ENCODE measurements at regions not wholly inside any gene's neighbourhood (a gene's known extent, or its start where the extent isn't known, plus 50 kb on each side); places are given as distances from the start of the nearest gene placed in this dataset.

DNA sequence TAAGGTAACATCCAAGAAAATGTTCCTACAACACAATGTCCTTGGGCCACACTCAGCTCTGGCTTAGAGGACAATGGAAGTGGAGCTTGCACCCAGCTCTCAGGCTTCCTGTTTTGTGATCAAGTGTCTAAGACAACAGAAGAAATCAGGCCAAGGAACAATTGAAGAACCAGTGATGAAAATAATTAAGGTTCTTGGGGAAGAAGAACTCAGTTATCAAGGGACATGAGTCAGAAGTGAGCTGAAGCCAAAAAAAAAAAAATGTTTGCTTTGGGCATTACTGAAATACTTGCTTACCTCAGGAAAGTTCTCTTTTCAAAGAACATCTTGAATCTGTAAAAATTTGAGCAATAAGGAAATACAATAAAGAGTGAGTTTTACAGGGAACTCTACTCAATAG lies 299.0 kb downstream of the FBXO15 start:
- DNase-seq: no peak

DNA sequence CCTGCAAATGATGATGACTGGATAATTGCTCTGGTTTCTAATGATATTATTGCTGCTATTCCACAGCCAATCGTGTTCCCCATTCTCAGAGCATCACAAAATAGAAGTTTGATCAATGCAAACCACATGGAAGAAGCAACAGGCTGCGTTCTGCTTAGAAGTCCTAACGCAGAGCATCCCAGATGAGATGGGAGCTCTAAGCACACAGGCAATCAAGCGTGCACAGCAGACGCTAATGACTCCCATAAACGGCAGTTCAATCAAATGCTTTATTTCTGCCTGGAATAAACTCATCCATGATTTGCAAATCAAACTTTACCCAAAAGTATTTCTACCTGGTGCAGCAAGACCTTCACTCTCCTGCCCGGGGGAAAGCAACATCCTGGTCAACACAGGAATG lies 304.2 kb downstream of the FBXO15 start:
- DNase-seq: no peak

DNA sequence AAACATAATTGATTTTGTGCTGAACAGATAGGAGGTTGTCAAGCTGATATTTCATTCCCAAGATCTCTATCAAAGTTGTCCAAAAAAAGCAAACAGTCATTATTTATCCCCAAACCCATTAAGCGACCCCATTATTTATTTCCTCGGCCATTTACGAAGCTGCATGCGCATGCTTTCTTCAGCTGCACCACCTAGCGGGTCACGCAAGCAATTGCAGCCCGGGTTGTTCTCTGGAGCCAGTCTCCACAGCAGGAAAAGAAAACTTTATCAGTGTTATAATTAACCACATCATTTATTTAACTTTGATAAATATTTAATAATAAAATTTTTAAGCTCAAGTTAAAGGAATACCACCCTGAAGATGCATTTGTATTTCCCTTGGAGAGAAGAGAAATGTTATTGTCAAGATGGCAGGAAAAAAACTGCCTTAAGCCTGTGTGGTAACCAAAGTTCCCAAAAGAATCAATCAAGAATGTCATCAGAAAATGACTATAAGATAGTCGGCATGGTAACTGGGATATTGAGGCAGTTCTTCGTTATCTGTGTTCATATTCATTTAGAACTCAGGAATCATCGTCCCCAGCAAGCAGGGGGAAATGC lies 304.7 kb downstream of the FBXO15 start:
- DNase-seq: peak; percentile 45

DNA sequence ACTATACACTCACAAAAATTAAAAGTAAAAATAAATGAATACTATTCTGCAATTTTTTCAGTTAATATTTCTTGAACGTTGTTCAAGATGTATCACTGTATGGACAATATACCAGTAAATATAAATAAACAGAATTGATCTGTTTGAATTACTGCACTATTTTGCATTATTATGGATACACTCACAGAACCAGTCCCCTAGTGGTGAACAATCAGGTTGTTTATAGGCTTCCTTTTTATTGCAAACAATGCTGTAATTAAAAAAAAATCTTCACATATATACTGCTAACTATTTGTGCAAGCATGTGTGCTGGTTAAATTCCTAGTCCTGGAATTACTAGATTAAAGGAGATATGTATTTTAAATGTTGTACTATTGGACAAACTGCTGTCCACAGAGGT lies 306.0 kb downstream of the FBXO15 start:
- no peak for DNase-seq

DNA sequence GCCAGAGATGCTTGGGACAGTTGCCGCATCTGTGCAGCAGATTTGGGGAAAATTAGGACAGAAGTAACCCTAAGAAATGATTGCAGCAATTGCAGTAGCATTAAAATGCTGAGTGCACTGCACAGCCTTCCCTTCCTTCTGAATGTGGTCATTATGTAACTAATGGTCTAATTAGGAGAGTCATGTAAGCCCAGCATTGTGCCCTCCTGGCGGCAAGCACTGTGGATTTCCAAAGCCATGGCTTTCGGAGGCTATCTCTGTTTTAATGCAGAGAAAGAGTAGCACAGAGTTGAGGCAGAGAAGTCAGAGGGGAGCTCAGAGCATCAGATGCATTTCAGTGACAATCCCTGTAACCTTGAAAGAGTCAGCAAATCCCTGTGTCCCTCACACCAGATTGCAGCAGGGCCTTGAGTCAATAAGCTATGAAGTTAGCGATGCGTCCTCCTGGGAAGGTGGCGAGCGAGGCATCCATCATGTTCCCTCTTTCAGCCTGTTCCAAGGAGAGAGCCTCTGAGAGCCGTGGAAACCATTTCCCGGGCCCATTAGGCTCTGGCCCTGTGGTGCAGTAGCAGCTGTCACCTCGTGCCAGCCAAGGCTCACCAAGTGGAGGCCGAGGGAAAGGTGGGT lies 307.2 kb downstream of the FBXO15 start:
- DNase-seq: no peak

DNA sequence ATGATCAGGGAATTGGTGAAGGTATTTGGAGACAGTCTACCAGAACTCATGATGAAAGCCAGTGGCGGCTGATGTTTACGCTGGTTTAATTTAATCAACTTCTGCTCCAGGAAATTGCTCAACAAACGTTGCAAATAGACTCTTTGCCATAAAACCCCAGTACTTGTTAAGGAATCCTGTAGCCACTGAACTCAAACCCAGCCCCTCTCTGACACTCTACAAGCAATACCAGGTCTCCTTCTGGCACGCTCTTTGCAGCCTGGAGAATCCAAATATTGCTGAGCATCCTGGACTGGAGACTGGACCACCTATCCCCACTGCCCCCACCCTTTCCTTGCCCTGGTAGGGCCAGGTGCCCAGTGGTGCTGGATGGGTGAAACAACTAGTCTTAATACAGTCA lies 308.2 kb downstream of the FBXO15 start:
- DNase-seq: no peak

DNA sequence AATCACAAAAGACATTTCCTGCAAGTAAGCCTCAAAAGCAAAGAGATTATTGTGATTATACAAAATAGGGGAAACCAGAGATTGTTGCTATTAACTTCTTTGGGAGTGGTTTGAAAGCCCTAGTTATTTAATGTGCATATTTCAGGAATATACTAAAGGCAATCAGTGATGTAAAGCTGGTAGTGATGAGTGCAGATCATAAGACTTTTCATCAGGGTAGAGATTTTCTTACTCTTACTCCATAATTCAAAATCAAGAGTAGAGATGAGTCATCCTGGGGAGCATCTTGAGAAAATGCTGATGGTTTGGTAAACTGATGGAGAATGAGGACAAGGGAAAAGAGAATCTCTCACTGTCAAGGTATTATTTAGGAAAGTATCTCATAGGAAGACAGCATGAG lies 309.5 kb downstream of the FBXO15 start:
- no peak for DNase-seq

DNA sequence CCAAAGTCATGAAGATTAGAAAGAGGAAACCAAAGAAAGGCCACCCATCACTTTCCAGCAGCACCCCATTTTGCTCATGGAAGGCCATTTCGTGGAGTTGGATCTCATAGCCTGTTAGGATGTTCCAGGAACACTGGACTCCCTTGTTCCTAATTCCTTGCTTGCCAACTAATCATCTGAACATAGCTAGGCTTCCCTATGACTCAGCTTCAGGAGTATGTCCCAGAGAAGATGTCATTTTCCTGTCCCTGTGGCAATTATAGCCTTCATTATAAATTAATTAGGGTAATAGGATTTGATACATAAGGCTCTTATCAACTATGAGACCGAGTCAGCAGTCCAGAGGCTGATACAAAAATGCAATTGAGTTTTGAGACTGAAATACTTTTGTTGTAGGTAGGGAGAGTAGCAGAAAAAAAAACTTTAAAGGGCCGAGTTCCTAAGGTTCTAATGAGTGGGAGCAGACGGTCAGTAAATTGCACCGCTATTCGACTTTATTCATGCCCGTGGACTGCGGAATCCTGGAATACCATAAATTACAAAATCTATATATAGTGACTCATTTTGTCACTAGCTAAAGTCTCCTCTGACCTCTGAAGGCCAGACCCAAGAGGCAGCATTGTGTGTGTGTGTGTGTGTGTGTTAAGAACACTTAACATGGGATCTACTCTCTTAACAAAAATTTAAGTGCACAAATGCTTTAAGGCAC lies 311.8 kb downstream of the FBXO15 start:
- DNase-seq: no peak

DNA sequence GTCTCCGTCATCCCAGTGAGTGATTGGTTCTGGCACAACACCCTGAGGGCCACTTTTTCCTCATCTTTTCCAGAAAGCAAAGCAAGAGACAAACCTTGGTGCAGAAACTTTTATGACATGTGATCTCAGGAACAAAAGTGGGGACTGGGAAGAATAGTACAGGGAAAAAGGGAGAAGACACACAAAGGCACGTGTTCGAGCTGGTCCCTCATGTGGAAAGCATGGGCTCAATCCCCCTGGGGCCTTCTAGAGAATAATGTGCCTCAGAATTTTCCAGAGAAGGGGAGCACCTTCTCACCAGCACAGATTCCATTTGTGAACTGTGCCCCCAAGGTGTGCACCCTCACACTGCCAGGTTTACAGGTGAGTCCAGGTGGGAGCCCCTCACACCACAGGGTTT lies 312.6 kb downstream of the FBXO15 start:
- DNase-seq: no peak

DNA sequence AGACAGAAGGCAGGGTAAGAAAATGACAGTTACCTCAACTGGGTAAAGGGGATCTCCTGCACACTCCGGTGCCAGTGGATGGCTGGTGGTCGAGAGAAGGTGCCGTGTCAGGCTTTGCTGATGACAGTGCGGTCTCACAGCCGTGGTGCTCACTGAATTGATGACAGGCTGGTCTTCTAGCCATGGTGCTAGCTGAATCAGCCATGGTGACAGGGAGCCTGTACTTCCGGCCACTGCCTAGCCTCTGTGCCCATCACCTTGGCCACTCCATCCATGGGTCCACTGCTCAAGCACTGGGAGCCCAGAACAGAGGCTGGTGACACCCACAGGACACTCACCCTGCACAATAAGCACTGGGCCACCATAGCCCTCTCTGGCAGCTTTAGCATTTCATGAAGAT lies 315.9 kb downstream of the FBXO15 start:
- no peak for DNase-seq

DNA sequence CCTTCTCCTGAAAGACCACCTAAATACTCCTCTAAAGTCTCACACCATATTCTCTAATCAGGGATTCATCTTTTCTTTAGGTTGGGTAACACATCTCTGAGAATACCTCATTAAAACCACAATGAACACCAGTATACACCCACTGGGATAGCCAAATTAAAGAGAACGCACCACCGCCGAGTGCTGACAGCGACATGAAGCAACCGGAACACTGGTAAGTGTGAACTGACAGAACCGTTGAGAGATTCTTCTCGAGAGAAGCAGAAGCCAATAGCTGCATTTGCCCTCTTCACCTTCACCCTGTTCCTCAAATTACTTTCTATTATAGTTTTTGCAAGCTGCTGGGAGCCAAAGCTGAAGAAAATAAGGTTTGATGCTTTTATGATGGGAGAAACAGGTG lies 318.5 kb downstream of the FBXO15 start:
- no peak for DNase-seq

DNA sequence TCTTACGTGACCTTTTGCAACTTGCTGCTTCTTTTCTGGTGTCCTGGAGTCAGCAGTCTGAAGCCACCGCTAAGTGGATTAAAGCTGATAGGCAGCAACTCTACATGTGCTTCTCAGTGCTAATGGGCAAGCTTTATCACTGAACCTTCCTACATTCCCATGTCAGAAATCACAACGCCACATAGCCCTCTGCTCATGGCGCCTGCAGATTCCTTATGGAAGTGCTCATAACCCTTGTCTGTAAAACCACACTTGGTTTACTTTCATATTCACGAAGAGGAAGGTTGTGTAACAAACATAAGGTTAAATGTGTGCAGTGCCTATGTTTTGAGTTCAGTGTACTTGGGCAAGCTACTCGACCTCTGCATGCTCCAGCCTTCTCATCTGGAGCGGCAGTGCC lies 319.8 kb downstream of the FBXO15 start:
- no peak for DNase-seq

DNA sequence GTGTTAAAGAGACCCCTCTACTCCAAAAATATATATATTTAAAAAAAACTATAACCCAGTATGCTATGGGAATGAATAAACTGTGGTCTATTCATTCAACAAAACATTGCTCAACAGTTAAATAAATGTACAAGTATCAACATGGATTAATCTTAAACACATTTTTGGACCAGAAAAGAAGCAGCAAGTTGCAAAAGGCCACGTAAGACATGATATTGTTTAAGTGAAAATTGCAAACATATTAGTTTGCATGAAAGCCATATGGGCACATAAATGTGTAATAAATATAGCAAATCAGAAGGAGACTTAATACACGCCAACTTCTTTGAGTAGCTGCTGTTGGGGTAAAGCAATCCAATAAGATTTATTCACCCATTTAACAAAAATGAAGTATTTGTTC lies 321.5 kb downstream of the FBXO15 start:
- DNase-seq: no peak

DNA sequence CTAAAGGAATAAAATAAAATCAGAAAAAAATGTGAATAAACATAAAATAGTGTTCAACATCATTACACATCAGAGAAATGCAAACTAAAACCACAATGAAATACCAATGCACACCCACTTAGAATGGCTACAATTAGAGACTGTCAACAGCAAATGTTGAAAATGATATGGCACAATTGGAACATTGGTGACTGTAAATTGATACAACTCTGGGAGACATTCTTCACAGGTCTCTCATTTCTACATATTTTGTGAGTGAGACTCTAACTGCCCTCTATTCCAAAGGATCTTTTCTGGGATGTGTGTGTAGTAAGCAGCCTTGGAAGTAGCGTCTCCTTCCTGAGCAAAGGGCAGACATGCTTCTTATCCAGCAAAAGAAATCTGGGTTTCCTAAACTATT lies 323.0 kb downstream of the FBXO15 start:
- no peak for DNase-seq

DNA sequence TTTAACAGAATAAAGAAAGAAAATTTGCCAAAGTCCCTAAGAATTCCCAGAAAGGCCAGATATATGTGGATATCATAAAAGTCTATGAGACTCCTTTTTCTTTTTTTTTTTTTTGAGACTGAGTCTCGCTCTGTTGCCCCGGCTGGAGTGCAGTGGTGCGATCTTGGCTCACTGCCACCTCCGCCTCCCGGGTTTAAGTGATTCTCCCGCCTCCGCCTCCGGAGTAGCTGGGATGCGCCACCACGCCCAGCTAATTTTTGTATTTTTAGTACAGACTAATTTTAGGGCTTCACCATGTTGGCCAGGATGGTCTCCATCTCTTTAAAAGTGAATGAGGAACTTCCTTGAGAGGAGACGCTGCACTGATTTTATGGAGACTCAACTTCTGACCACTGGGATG lies 335.2 kb downstream of the FBXO15 start:
- no peak for DNase-seq

DNA sequence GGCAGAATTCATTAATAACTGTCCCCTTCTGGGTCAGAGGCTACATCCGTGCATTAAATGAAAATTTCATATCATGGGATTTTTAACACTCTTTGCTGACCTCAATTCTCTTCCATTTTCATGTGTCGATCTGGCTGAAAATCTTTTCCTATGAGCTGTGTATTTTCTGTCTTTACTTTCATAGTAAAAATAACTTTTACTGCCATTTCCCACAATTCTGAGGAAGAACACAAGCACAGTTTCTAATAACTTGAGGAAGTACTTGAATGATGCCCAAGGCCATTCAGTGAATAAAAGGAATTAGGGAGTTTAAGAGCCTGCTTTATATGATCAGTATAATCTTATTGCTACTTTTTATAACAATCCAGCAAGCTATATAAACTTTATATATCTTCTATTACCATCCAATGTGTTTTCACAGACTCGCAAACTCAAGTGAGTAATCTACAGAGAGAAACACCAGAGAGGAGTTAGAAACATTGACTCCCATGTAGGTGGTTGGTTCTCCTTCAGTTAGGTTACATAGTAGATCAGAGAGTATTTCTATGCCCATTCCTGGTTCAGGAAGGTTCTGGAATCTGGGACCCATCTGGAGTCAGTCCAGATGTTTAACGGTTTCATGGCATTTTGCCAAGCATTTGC lies 340.0 kb downstream of the FBXO15 start:
- no peak for DNase-seq

DNA sequence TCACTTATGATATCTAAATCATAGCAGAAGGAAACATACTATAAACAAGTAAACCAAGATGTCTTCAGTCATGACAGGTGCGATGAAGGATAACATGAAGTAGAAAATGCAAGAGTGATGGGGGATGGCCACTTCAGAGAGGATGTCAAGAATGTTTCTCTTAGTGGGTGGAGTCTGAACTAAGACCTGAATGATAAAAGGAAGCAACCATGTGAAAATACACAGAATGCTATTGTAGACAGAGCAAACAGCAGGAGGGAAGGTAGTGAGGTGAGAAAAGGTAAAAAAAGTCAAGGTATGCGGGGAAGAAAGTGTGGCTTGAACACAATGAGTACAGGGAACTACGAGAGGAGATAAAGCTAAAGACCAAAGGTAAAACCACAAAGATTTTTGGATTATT lies 341.6 kb downstream of the FBXO15 start:
- no peak for DNase-seq

DNA sequence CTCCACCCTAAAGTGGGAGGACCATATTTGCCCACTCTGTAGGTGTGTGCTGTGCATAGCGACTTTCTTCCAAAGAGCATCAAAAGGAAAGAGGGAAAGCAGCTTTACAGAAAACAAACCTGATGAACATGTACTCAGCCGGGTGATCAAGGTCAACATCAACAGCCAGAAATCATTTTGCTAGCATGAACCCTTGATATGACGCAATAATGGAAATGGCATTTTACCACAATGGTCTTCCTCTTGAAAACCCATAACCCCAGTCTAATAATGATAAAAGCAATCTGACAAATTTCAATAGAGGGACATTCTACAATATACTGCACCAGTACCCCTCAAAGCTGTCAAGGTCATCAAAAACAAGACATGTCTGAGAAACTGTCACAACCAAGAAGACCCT lies 350.2 kb downstream of the FBXO15 start:
- no peak for DNase-seq

DNA sequence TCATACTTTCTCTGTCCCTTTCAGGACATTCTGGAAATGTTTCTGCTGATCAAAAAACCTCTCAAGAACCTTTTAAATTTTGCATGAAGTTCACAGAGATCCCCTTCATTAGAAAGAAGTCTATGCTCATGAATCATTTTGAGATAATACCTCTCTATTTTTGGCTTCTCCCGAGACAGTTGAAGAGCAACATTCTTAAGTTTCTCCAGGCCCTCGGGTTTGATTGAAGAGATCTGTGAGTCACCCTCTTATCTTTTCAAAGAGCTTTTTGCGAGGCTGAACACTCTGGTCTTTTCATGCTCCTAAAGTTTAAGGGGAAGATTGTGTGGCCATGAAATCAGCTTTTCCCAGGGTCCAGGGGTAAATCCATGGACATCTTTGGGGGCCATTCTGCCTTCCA lies 354.2 kb downstream of the FBXO15 start:
- DNase-seq: no peak

DNA sequence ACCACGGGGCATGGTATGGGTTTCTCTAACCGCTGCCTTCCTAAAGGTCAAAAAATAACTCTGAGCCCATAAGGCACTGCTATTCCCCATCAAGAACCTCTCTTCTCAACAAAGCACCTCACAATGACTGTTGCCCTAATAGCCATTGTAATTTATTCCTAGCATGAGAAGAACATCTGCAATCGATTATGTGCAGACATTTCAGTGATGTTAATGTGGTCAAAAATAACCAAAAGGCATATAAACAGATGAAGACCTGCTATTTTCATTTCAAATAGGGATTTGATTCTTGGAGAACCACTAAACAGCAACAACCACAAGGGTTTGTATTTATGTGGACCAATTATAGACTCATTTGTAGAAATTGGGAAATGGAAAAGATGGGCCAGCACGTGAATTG lies 356.6 kb downstream of the FBXO15 start:
- DNase-seq: no peak

DNA sequence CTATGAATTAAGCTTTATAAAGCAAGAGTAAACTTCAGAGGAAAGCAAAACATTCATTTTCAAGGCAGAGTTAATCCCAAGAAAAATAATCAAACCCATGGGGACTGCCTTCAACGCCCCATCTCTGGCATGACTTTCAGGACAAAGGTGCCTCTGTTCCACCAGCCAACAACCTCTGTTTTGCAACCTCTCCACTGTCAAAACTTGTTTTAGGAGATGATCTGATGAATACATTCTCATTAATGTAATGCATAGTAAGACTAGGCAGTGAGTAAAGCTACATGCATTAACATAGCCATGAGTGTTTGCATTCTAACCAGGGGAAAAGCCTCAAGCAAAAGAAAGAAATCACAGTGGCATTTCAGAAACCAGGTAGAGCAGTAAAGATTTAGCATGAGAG lies 357.0 kb downstream of the FBXO15 start:
- DNase-seq: no peak

DNA sequence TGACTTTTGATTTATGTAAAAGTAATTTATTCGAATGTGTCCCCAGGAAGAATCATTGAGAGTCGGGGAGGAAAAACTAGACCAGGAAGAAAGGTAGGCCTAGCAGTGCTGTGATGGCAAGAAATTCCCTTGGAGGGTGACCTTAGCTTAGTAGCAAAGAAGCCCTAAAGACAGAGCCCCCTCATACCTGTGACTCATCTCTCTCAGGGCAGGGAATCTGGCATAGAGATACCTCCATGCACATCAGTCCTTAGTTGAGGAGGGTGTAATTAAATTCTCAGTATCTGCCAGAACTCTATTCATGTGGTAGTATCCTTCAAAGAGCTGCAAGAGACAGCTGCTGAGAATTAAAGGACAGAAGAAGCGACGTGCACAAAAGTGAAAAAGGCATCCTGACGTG lies 360.3 kb downstream of the FBXO15 start:
- DNase-seq: no peak

DNA sequence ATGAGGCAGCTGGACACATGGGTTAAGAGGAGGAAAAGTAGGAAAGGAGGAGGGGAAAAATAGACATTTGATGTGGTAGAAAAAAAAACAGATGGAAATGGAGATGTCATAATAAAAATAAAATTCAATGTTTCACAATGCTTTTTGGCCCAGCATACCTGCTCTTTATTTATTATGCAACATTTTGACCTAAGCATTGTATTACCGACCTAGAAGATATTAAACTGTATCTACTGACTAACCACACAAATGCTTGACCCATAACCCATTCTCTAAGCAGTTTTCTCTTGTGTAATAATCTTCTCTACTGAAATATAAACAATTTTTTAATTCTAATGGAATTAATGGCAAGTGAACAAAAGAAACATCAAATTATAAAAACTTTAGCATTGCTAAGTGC lies 362.3 kb downstream of the FBXO15 start:
- DNase-seq: no peak

DNA sequence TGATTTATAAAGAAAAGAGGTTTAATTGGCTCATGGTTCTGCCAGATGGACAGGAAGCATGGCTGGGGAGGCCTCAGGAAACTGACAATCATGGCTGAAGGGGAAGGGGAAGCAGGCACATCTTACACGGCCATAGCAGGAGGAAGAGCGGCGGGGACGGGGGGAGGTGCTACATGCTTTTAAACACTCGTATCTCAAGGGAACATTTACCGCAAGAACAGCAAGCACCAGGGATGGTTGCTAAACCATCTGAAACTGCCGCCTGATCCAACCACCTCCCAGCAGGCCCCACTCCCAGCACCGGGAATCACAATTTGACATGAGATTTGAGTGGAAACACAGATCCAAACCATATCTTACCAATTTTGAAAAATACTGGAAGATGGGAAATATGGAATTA lies 362.8 kb downstream of the FBXO15 start:
- no peak for DNase-seq

All from CD4-positive, alpha-beta T cell treated with Interleukin-6 for 4 hours (primary cell).